Stomach (tissue), 8 donors: ENCODE measurements at regions not wholly inside any gene's neighbourhood (a gene's known extent, or its start where the extent isn't known, plus 50 kb on each side); places are given as distances from the start of the nearest gene placed in this dataset.

Experiments
- DNase-seq, 2 donors: peaks; one replicate each; pipeline versions ENCODE4 v3.0.0 to v3.0.0-alpha.2; 2013 to 2019
- H3K27ac ChIP-seq, 5 donors: fragments of 200-600 bp in 4 of 5; sonication (generic) in 4 of 5; one replicate each; pipeline ENCODE4 v1.5.1; 2013 to 2019; ENCODE audit warnings: mild to moderate bottlenecking in 1 of 5, moderate library complexity in 1 of 5
- H3K27me3 ChIP-seq, 3 donors: fragments of 200-600 bp; sonication (generic); one replicate each; pipeline ENCODE4 v1.5.1; 2017 to 2019; ENCODE audit warnings: mixed run types in 1 of 3
- H3K36me3 ChIP-seq, 4 donors: fragments of 200-600 bp; sonication (generic); 1 replicate in 3 of 4; 2 replicates in 1 of 4; pipeline ENCODE4 v1.5.1; 2016 to 2019
- H3K4me1 ChIP-seq, 4 donors: fragments of 200-600 bp; sonication (generic); one replicate each; pipeline ENCODE4 v1.5.1; 2016 to 2019
- H3K4me3 ChIP-seq, 4 donors: fragments of 200-600 bp; sonication (generic) in 3 of 4; one replicate each; pipeline ENCODE4 v1.5.1; 2016 to 2019; ENCODE audit warnings: mild to moderate bottlenecking in 1 of 4
- H3K9me3 ChIP-seq, 4 donors: fragments of 200-600 bp; sonication (generic); one replicate each; pipeline ENCODE4 v1.5.1; 2016 to 2019
- CTCF ChIP-seq, 7 experiments: fragments of 450-650 bp in 4 of 7; fragments of 200-600 bp in 3 of 7; sonication (generic) in 3 of 7; IDR thresholded peaks; one replicate each; pipeline ENCODE4 v1.5.1; 2016 to 2019; ENCODE audit warnings: antibody characterized with exemption in 7 of 7, control low read depth in 2 of 7, mild to moderate bottlenecking in 1 of 7
- EP300 ChIP-seq: sonication (generic); formaldehyde crosslinking; IDR thresholded peaks from one replicate; pipeline ENCODE4 v1.6.1; 2017; ENCODE audit warnings: antibody characterized with exemption
- POLR2A ChIP-seq, 4 donors: fragments of 450-650 bp; IDR thresholded peaks; one replicate each; pipeline ENCODE4 v1.6.1; 2016; ENCODE audit warnings: antibody characterized with exemption in 4 of 4, control low read depth in 2 of 4, mild to moderate bottlenecking in 1 of 4, moderate library complexity in 1 of 4
- POLR2AphosphoS5 ChIP-seq, 3 donors: sonication (generic); formaldehyde crosslinking; IDR thresholded peaks; one replicate each; pipeline ENCODE4 v1.6.1; 2016; ENCODE audit warnings: antibody characterized with exemption in 3 of 3
- WGBS, 5 donors: extraction: QIAGEN DNeasy Blood & Tissue Kit in 3 of 5; methylation state at CpG; one replicate each; pipeline versions ENCODE4 v1.1.5 to v1.1.7; 2013 to 2018; 5-methylcytosine and 5-hydroxymethylcytosine counted together
- intact Hi-C: fragments of 100-400 bp; cut with DNase I; formaldehyde crosslinking; loops from one replicate; pipeline ENCODE4 v1.15.1; 2023; ENCODE audit warnings: low total_unique reads
- donor health status: healthy with polysubstance abuse.
- donor health status: Bipolar disorder and iron deficiency.
- donor health status: healthy.

- intact Hi-C loops, result no loop called here
- no peak for DNase-seq
- 72 to 83% (median 78%) methylated on average over 36 to 49 of the region's 49 CpGs for WGBS, 5 donors
- TF ChIP-seq POLR2AphosphoS5 (IDR thresholded peaks at IDR 0.05) (no peak), EP300 (no peak), CTCF (IDR thresholded peaks at IDR 0.05) (no peak)
- no peaks in the 10 kb centered on the region for H3K27me3 ChIP-seq
- no peak overlapping the region for H3K27ac ChIP-seq
- no peak overlapping the region for H3K4me3 ChIP-seq
- no peaks in the 10 kb centered on the region for H3K4me1 ChIP-seq
- H3K9me3 ChIP-seq, result peaks cover 0 to 6% (median 0%) of the 10 kb centered on the region in 4 donors
- H3K36me3 ChIP-seq, result peaks cover 0 to 4% (median 0%) of the 10 kb centered on the region in 4 donors
These were observed 68.1 kb upstream of the FREM1 start for GRCh38 chr9:14978022-14979000.

DNA sequence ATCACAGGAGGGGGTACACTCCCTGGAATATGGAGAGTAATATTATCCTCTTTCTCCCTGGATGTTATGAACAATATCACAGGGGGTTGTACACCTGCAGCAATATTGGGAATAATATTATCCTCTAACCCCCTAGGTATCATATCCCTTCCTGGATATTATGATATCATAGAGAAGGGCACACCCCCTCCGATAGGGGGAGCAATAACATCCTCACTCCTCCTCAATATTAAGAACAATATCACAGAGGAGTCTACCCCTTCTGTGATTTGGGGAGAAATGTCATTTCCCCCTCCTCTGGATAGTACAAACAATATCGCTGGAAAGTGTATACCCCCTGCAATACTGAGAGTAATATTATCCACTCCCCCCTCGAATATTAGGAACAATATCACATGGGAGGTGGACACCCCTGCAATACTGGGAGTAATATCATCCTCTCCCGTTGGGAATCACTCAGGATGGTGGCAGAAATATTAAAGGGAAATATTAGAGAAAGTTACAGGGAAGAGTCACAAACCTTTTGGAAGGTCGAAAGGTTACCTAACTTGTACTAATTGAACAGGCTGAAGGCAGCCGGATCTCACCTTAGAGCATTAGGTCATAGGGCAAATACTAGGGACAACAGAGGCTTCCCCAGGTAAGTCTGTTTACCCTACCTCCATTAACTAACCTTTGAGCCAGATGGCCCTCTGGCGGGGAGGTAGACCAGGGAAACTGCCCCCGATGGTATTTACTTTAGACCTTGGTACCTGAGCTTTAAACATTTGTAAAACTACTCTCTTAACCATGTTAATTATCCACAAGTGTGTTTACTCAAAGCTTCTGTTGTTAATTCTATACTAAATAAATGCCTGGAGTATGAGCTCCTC lies 57.5 kb upstream of the FREM1 start:
- no peaks in the 10 kb centered on the region for H3K27me3 ChIP-seq
- H3K27ac ChIP-seq, result no peak overlapping the region
- H3K4me1 ChIP-seq, result no peaks in the 10 kb centered on the region
- intact Hi-C loops, result no loop called here
- no peaks in the 10 kb centered on the region for H3K36me3 ChIP-seq
- H3K9me3 ChIP-seq, result no peaks in the 10 kb centered on the region
- 70 to 77% (median 74%) methylated on average over 8 of the region's 8 CpGs for WGBS, 5 donors
- DNase-seq, result no peak
- H3K4me3 ChIP-seq, result no peak overlapping the region
- TF ChIP-seq POLR2AphosphoS5 (IDR thresholded peaks at IDR 0.05) (no peak), EP300 (no peak), CTCF (IDR thresholded peaks at IDR 0.05) (no peak), POLR2A (IDR thresholded peaks at IDR 0.05) (no peak)

GRCh38 chr9:14962193-14962882 lies 52.1 kb upstream of the FREM1 start:
- WGBS, 5 donors, result 72 to 88% (median 83%) methylated on average over 4 of the region's 4 CpGs
- H3K36me3 ChIP-seq, result no peaks in the 10 kb centered on the region
- H3K27ac ChIP-seq, result no peak overlapping the region
- H3K4me1 ChIP-seq, result peaks cover 0 to 6% (median 2%) of the 10 kb centered on the region in 4 donors
- intact Hi-C loops, result no loop called here
- H3K27me3 ChIP-seq, result no peaks in the 10 kb centered on the region
- TF ChIP-seq POLR2AphosphoS5 (IDR thresholded peaks at IDR 0.05), result no peak
- TF ChIP-seq EP300, result no peak
- TF ChIP-seq CTCF (IDR thresholded peaks at IDR 0.05), result no peak
- TF ChIP-seq POLR2A (IDR thresholded peaks at IDR 0.05), result no peak
- no peak overlapping the region for H3K4me3 ChIP-seq
- no peak for DNase-seq
- no peaks in the 10 kb centered on the region for H3K9me3 ChIP-seq
